Gastrocnemius medialis (tissue), 4 donors: ENCODE measurements at regions not wholly inside any gene's neighbourhood (a gene's known extent, or its start where the extent isn't known, plus 50 kb on each side); places are given as distances from the start of the nearest gene placed in this dataset.

Experiments used
- CTCF ChIP-seq, 5 experiments: fragments of 450-650 bp in 3 of 5; fragments of 200-600 bp in 2 of 5; sonication (generic) in 2 of 5; IDR thresholded peaks in 4 of 5; conservative IDR thresholded peaks in 1 of 5; 1 replicate in 4 of 5; 2 replicates in 1 of 5; pipeline ENCODE4 v1.5.1; 2016 to 2019; ENCODE audit warnings: antibody characterized with exemption in 5 of 5, mild to moderate bottlenecking in 3 of 5, moderate library complexity in 3 of 5
- POLR2A ChIP-seq, 2 donors: fragments of 450-650 bp; IDR thresholded peaks; one replicate each; pipeline ENCODE4 v1.6.1; 2017; ENCODE audit warnings: antibody characterized with exemption in 2 of 2, mild to moderate bottlenecking in 2 of 2, moderate library complexity in 2 of 2

GRCh38 chr4:20532871-20533870 lies 167.1 kb upstream of the PACRGL start:
- no peak for TF ChIP-seq CTCF (IDR thresholded peaks at IDR 0.05 in 4 of 5, conservative IDR thresholded peaks at IDR 0.05 in 1 of 5)
- TF ChIP-seq POLR2A (IDR thresholded peaks at IDR 0.05) = no peak
